Tibial nerve (tissue), 4 donors: ENCODE measurements at regions not wholly inside any gene's neighbourhood (a gene's known extent, or its start where the extent isn't known, plus 50 kb on each side); places are given as distances from the start of the nearest gene placed in this dataset.
"Not testable (repeated sequence)": the region's sequence is repeated elsewhere in the genome, so short reads cannot be mapped to it uniquely, and the experiment has no call there.

Source experiments
- DNase-seq, 2 donors: peaks; one replicate each; pipeline ENCODE4 v3.0.0-alpha.2; 2019; ENCODE audit warnings: low spot score in 2 of 2
- H3K27ac ChIP-seq, 4 donors: fragments of 200-600 bp; sonication (generic) in 3 of 4; one replicate each; pipeline ENCODE4 v1.5.1; 2017 to 2019; ENCODE audit warnings: mild to moderate bottlenecking in 1 of 4
- H3K27me3 ChIP-seq, 2 donors: fragments of 200-600 bp; sonication (generic) in 1 of 2; one replicate each; pipeline versions ENCODE4 v1.5.1 to v1.6.0; 2017 to 2019
- H3K36me3 ChIP-seq, 3 donors: fragments of 200-600 bp; sonication (generic); one replicate each; pipeline ENCODE4 v1.5.1; 2018 to 2019
- H3K4me1 ChIP-seq, 4 donors: fragments of 200-600 bp; sonication (generic) in 3 of 4; one replicate each; pipeline ENCODE4 v1.5.1; 2017 to 2019
- H3K4me3 ChIP-seq, 4 donors: fragments of 200-600 bp; sonication (generic) in 3 of 4; one replicate each; pipeline ENCODE4 v1.5.1; 2017 to 2019; ENCODE audit warnings: mild to moderate bottlenecking in 1 of 4, moderate library complexity in 1 of 4
- H3K9me3 ChIP-seq, 4 donors: fragments of 200-600 bp; sonication (generic) in 3 of 4; one replicate each; pipeline ENCODE4 v1.5.1; 2017 to 2019
- CTCF ChIP-seq, 5 experiments: fragments of 200-600 bp in 3 of 5; fragments of 450-650 bp in 2 of 5; sonication (generic) in 3 of 5; IDR thresholded peaks; one replicate each; pipeline ENCODE4 v1.5.1; 2016 to 2019; ENCODE audit warnings: antibody characterized with exemption in 5 of 5, mild to moderate bottlenecking in 3 of 5, moderate library complexity in 2 of 5
- EP300 ChIP-seq, 2 donors: sonication (generic); formaldehyde crosslinking; IDR thresholded peaks; one replicate each; pipeline ENCODE4 v1.6.1; 2017; ENCODE audit warnings: antibody characterized with exemption in 2 of 2, mild to moderate bottlenecking in 1 of 2
- POLR2A ChIP-seq, 2 donors: fragments of 450-650 bp; IDR thresholded peaks; one replicate each; pipeline ENCODE4 v1.6.1; 2017; ENCODE audit warnings: antibody characterized with exemption in 2 of 2, mild to moderate bottlenecking in 2 of 2, moderate library complexity in 2 of 2
- WGBS, 2 donors: methylation state at CpG; one replicate each; pipeline ENCODE4 v1.1.5; 2018; 5-methylcytosine and 5-hydroxymethylcytosine counted together

GRCh38 chr14:51369814-51370213 lies 129.8 kb downstream of the TMX1 start:
- TF ChIP-seq EP300 (IDR thresholded peaks at IDR 0.05) = no peak
- no peak for TF ChIP-seq POLR2A (IDR thresholded peaks at IDR 0.05)
- Histone ChIP-seq H3K4me3 (no peak overlapping the region), H3K27me3 (no peaks in the 10 kb centered on the region), H3K4me1 (peaks cover 0 to 22% (median 0%) of the 10 kb centered on the region in 4 donors), H3K36me3 (no peaks in the 10 kb centered on the region), H3K27ac (no peak overlapping the region), H3K9me3 (no peaks in the 10 kb centered on the region)
- no peak for DNase-seq
- WGBS, 2 donors = 83 to 88% methylated on average over 8 of the region's 8 CpGs

GRCh38 chr14:51370758-51371386 lies 130.8 kb downstream of the TMX1 start:
- TF ChIP-seq CTCF (IDR thresholded peaks at IDR 0.05) (no peak), POLR2A (IDR thresholded peaks at IDR 0.05) (no peak)
- H3K36me3 ChIP-seq = no peaks in the 10 kb centered on the region
- no peak overlapping the region for H3K27ac ChIP-seq
- no peak overlapping the region for H3K4me3 ChIP-seq
- peaks cover 0 to 22% (median 0%) of the 10 kb centered on the region in 4 donors for H3K4me1 ChIP-seq
- WGBS, 2 donors = 36 to 43% methylated on average over 2 of the region's 2 CpGs
- DNase-seq = no peak
- no peaks in the 10 kb centered on the region for H3K27me3 ChIP-seq
- no peaks in the 10 kb centered on the region for H3K9me3 ChIP-seq

GRCh38 chr14:51377186-51377585 lies 137.1 kb downstream of the TMX1 start:
- not testable (repeated sequence) for H3K9me3 ChIP-seq, H3K4me3 ChIP-seq, H3K36me3 ChIP-seq, DNase-seq, H3K4me1 ChIP-seq, H3K27me3 ChIP-seq, H3K27ac ChIP-seq
- WGBS, 2 donors = 82 to 92% methylated on average over 2 of the region's 2 CpGs

- TF ChIP-seq POLR2A (IDR thresholded peaks at IDR 0.05) (no peak), CTCF (IDR thresholded peaks at IDR 0.05) (no peak), EP300 (IDR thresholded peaks at IDR 0.05) (no peak)
- H3K4me3 ChIP-seq = no peak overlapping the region
- 89 to 96% methylated on average over 2 of the region's 2 CpGs for WGBS, 2 donors
Measured at GRCh38 chr14:51382506-51382905, 142.5 kb downstream of the TMX1 start.

GRCh38 chr14:51386411-51386810 lies 146.4 kb downstream of the TMX1 start:
- H3K9me3 ChIP-seq = no peaks in the 10 kb centered on the region
- no peak overlapping the region for H3K27ac ChIP-seq
- no peaks in the 10 kb centered on the region for H3K27me3 ChIP-seq
- peaks cover 0 to 12% (median 0%) of the 10 kb centered on the region in 4 donors for H3K4me1 ChIP-seq
- no peak overlapping the region for H3K4me3 ChIP-seq
- H3K36me3 ChIP-seq = no peaks in the 10 kb centered on the region
- no peak for DNase-seq
- TF ChIP-seq CTCF (IDR thresholded peaks at IDR 0.05) (no peak), EP300 (IDR thresholded peaks at IDR 0.05) (no peak), POLR2A (IDR thresholded peaks at IDR 0.05) (no peak)

More at GRCh38 chr14:51382506-51382905, 142.5 kb downstream of the TMX1 start:
- H3K27me3 ChIP-seq = no peaks in the 10 kb centered on the region
- H3K27ac ChIP-seq = no peak overlapping the region
- H3K36me3 ChIP-seq = no peaks in the 10 kb centered on the region
- H3K9me3 ChIP-seq = no peaks in the 10 kb centered on the region
- DNase-seq = no peak
- peaks cover 0 to 9% (median 0%) of the 10 kb centered on the region in 4 donors for H3K4me1 ChIP-seq

- H3K9me3 ChIP-seq = no peaks in the 10 kb centered on the region
- 44 to 49% methylated on average over 3 of the region's 3 CpGs for WGBS, 2 donors
- TF ChIP-seq EP300 (IDR thresholded peaks at IDR 0.05) (no peak), CTCF (IDR thresholded peaks at IDR 0.05) (no peak), POLR2A (IDR thresholded peaks at IDR 0.05) (no peak)
- H3K27ac ChIP-seq = no peak overlapping the region
- no peak overlapping the region for H3K4me3 ChIP-seq
- no peaks in the 10 kb centered on the region for H3K27me3 ChIP-seq
- peaks cover 0 to 12% (median 0%) of the 10 kb centered on the region in 4 donors for H3K4me1 ChIP-seq
- H3K36me3 ChIP-seq = no peaks in the 10 kb centered on the region
- DNase-seq = no peak
Measured at GRCh38 chr14:51386983-51387735, 147.1 kb downstream of the TMX1 start.
